ENCODE measurements at regions not wholly inside any gene's neighbourhood (a gene's known extent, or its start where the extent isn't known, plus 50 kb on each side); places are given as distances from the start of the nearest gene placed in this dataset.
"Not testable (repeated sequence)": the region's sequence is repeated elsewhere in the genome, so short reads cannot be mapped to it uniquely, and the experiment has no call there.

DNA sequence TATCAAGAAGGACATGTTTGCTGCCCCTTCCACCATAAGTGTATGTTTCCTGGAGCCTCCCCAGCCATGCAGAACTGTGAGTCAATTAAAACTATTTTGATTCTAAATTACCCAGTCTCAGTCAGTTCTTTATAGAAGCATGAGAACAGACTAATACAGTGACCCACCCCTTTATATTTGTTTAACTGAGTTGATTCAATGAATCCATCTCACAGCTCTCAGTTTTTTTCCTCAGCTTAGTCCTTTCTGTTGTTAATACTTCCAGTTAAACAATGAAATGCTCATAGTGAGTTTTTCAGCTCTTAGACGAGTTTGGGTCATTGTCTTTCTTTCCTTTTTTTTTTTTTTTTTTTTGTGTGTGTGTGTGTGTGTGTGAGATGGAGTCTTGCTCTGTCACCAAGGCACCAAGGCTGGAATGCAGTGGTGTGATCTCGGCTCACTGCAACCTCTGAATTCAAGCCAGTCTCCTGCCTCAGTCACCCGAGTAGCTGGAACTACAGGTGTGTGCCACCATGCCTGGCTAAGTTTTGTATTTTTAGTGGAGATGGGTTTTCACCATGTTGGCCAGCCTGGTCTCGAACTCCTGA is 417.9 kb upstream of the ZNG1F start:
- DNase-seq, result not testable (repeated sequence)

DNA sequence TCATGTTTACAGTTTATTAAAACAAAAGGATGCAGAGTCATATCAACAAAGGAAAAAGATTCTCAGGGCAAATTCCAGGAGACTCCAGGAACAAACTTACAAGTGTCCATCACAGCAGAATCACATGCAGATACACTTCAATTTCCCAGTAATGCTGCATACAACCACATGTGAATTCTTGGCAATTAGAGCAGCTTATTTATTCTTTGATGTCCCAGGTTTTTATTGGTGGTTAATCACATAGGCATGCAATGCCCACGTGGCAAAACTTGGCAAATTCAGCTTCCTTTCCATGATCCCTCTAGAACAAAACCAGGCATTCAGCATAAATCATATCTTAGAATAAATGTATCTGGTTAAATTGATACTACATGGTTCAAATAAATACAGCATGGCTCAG is 376.5 kb upstream of the ZNG1F start:
- DNase-seq, result not testable (repeated sequence)
